A673 (cell line): ENCODE measurements at regions not wholly inside any gene's neighbourhood (a gene's known extent, or its start where the extent isn't known, plus 50 kb on each side); places are given as distances from the start of the nearest gene placed in this dataset.
"Not testable (repeated sequence)": the region's sequence is repeated elsewhere in the genome, so short reads cannot be mapped to it uniquely, and the experiment has no call there.

Source experiments
- CTCF ChIP-seq: fragments of 300-800, 200-600 bp; sonication (generic); conservative IDR thresholded peaks from 2 replicates; pipeline ENCODE4 v1.5.1; 2017; ENCODE audit warnings: low read depth, mild to moderate bottlenecking, antibody characterized with exemption, low read length, moderate library complexity, mixed read lengths
- EZH2 ChIP-seq: fragments of 200-600 bp; sonication (generic); IDR thresholded peaks from 2 replicates; pipeline ENCODE4 v1.6.1; 2017; ENCODE audit warnings: borderline replicate concordance, low read depth, mild to moderate bottlenecking, mixed read lengths, antibody characterized with exemption, low read length; ENCODE audit not compliant: poor library complexity, severe bottlenecking

GRCh38 chr2:110335415-110336049 is 123.2 kb upstream of the MTLN start:
- TF ChIP-seq CTCF, EZH2: not testable (repeated sequence)
